Midbrain (tissue), 1 donor: ENCODE measurements at regions not wholly inside any gene's neighbourhood (a gene's known extent, or its start where the extent isn't known, plus 50 kb on each side); places are given as distances from the start of the nearest gene placed in this dataset.
"Not testable (repeated sequence)": the region's sequence is repeated elsewhere in the genome, so short reads cannot be mapped to it uniquely, and the experiment has no call there.

Experiments used
- DNase-seq: peaks from one replicate; lab custom pipeline; 2025; lab: John Stamatoyannopoulos, UW

GRCh38 chr15:61337541-61337940 lies 108.4 kb upstream of the RORA start:
- no peak for DNase-seq

GRCh38 chr15:61336026-61336638 lies 107.0 kb upstream of the RORA start:
- no peak for DNase-seq

DNA sequence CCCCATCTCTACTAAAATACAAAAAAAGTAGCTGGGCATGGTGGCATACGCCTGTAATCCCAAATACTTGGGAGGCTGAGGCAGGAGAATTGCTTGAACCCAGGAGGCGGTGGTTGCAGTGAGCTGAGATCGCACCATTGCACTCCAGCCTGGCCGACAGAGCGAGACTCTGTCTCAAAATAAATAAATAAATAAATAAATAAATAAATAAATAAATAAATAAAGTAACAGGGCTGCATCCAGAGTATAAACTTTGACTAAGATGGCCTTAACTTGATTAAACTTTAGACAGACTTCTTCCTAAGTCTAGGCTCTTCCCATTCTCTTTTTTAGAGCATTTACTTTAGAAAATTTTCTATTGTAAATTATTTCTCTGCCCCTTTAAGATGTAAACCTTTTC lies 105.6 kb upstream of the RORA start:
- DNase-seq: not testable (repeated sequence)

DNA sequence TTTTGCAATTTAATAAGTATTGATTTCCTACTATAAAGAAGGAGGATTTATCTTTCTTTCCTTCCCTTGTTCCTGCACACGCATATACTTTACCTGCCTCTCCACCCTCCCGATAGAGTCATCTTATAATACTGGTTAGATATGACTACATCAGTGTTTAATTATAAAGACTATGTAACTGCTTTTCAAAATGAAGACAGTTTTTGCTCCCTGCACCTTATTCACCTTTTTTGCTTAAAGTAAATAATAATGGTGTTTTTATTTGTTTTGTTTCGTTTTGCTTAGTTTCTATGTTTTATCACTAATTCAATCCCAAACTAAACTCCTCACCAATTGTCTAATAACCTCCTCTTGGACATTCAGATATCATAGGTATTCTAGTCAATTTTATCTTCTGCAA lies 101.9 kb upstream of the RORA start:
- no peak for DNase-seq

- DNase-seq: no peak
These were observed 98.0 kb upstream of the RORA start for GRCh38 chr15:61327019-61327631.

DNA sequence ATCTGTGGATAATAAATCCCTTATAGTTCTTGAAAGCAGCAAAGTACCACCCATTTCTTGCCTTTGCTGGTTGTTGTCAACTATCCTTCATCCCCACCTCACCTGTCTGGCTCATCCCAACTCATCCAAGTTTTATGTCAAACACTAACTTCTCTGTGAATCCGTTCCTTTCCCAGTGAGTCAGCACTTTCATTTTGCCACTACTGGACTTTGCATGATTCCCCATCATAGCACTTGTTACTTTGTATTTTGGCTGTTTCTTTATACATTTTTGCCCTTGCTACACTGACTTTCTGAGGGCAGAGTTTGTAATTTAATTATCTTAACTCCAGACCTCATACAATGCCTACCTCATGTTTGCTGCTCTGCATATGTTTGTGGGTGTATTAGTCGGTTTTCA lies 90.8 kb upstream of the RORA start:
- DNase-seq: no peak

GRCh38 chr15:61318802-61319525 lies 89.9 kb upstream of the RORA start:
- no peak for DNase-seq

GRCh38 chr15:61318301-61318700 lies 89.2 kb upstream of the RORA start:
- no peak for DNase-seq

DNA sequence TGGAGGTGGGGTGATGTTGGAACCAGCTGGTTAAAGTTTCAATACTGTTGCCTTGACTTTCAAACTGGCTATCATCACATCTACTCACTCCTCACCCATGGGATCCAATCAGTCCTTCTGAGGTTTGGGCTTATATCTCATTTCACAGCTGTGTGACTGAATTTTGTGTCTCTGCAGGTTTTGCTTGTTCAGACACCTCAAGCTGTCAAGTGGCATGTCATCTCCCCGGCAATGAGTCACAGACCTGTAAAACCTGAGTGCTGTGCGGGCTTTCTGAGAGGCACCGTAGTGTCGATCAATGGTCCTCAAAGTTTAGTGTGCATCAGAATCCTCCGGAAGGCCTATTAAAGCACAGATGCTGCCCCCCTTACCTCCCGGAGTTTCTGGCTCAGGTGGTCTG lies 86.4 kb upstream of the RORA start:
- no peak for DNase-seq

GRCh38 chr15:61314427-61314826 lies 85.3 kb upstream of the RORA start:
- no peak for DNase-seq

GRCh38 chr15:61309617-61310016 lies 80.5 kb upstream of the RORA start:
- DNase-seq: no peak

- no peak for DNase-seq
These were observed 80.0 kb upstream of the RORA start for GRCh38 chr15:61309031-61309511.

- no peak for DNase-seq
These were observed 79.3 kb upstream of the RORA start for GRCh38 chr15:61308437-61308836.

DNA sequence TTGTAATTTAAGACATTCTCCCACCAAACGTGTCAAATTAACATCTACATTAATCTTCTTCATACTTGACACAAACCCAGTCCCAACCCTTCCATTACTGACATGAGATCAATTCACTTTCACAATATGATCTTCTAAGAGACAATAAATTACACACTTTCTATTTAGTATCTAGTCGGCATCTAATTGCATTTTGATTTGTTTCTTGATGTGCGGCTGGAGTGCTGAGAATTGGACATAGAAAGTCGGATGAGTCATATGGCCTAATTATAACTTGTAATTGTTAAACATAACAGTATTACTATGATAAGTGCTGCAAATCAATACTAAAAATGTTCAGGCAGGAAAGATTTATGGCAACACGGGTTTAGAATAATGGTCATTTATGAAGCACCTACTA lies 78.4 kb upstream of the RORA start:
- no peak for DNase-seq

DNA sequence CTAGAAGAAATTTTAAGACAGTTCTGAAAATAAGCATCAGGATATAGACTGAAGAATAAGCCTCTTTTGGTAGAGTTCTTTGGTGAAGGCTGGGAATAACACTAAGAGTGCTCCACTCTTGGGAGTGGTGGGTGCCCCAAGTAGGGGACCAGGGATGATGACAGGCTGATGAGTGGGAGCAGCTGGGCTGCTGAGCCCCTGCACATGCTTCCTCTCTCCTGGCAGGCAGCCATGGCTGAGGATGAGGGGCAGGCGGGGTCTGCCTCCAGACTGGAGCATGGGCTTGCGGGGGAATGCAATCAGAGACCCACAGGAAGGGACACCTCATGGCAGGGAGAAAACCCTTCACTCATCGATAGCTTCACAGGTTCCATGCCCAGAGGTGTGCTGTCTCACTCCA lies 72.6 kb upstream of the RORA start:
- no peak for DNase-seq

GRCh38 chr15:61299075-61299763 lies 70.1 kb upstream of the RORA start:
- DNase-seq: no peak

DNA sequence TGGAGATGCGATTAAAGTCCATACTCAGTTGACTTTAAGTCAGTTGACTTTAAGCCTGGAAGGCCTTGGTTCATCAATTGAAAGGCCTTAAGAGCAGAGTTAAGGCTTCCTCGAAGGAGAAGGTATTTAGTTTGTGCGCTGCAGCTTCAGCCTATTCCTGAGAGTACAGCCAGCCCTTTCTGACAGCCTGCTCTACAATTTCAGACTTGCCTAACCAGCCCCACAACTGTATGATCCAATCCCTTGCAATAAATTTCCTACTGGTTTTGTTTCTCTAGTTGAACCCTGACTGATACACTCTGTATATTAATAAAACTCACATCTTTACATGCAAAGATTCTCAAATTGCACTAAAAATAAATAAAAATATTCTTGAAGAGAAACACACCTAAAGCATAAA lies 66.1 kb upstream of the RORA start:
- no peak for DNase-seq

DNA sequence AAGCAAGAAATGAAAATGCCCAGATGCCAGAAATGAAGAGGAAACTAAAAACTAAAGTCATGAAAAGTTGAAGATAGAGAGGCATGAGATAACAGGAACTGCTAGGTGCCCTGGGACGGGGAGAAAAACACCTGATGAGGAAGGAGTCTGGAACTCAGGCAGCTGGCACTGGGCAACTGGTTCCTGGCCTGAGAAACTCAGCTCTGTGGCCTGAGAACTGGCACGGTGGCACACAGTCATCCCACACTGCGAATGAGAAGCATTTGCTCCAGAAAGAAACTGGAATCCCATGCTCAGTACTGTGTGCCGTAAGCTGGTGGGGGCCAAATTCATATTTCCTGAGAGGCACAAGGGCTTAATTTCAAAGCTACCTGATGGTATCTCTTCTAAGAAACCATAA lies 53.6 kb upstream of the RORA start:
- no peak for DNase-seq

DNA sequence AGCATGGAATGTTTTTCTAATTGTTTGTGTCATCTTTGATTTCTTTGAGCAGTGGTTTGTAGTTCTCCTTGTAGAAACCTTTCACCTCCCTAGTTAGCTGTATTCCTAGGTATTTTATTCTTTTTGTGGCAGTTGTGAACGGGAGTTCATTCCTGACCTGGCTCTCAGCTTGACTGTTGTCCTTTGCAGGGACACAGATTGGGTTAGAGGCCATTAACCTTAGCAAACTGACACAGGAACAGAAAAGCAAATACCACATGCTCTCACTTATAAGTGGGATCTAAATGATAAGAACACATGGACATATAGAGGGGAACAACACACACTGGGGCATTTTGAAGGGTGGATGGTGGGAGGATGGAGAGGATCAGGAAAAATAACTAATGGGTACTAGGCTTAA lies 52.2 kb upstream of the RORA start:
- DNase-seq: no peak
